A673 (cell line): ENCODE measurements at regions not wholly inside any gene's neighbourhood (a gene's known extent, or its start where the extent isn't known, plus 50 kb on each side); places are given as distances from the start of the nearest gene placed in this dataset.

Experiments
- EZH2 ChIP-seq: fragments of 200-600 bp; sonication (generic); IDR thresholded peaks from 2 replicates; pipeline ENCODE4 v1.6.1; 2017; ENCODE audit warnings: borderline replicate concordance, low read depth, mild to moderate bottlenecking, mixed read lengths, antibody characterized with exemption, low read length; ENCODE audit not compliant: poor library complexity, severe bottlenecking
- TF ChIP-seq, protein P1 (sequence below): fragments of 300-800, 200-600 bp; sonication (generic); conservative IDR thresholded peaks from 2 replicates; pipeline ENCODE4 v1.5.1; 2017; ENCODE audit warnings: low read depth, mild to moderate bottlenecking, antibody characterized with exemption, low read length, moderate library complexity, mixed read lengths

DNA sequence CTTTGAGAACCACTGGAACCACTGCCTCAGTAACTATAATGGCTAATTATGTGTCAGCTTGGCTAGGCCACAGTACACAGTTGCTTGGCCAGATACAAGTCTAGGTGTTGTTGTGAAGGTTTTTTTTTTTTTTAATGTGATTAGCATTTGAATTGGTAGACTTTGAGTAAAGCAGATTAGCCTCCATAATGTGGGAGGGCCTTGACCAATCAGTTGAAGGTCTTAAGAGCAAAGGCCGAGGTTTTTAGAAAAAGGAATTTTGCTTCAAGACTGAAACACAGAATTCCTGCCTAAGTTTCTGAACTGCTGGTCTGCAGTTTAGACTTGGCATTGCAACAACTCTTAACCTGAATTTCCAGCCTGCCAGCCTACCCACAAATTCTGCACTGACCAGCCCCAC is 451.6 kb upstream of the AZI2 start:
- TF ChIP-seq, protein P1, sequence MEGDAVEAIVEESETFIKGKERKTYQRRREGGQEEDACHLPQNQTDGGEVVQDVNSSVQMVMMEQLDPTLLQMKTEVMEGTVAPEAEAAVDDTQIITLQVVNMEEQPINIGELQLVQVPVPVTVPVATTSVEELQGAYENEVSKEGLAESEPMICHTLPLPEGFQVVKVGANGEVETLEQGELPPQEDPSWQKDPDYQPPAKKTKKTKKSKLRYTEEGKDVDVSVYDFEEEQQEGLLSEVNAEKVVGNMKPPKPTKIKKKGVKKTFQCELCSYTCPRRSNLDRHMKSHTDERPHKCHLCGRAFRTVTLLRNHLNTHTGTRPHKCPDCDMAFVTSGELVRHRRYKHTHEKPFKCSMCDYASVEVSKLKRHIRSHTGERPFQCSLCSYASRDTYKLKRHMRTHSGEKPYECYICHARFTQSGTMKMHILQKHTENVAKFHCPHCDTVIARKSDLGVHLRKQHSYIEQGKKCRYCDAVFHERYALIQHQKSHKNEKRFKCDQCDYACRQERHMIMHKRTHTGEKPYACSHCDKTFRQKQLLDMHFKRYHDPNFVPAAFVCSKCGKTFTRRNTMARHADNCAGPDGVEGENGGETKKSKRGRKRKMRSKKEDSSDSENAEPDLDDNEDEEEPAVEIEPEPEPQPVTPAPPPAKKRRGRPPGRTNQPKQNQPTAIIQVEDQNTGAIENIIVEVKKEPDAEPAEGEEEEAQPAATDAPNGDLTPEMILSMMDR: no peak
- no peak for TF ChIP-seq EZH2
